Globus pallidus (tissue), 1 donor: ENCODE measurements at regions not wholly inside any gene's neighbourhood (a gene's known extent, or its start where the extent isn't known, plus 50 kb on each side); places are given as distances from the start of the nearest gene placed in this dataset.
A peak's percentile ranks its signal among the peaks of the same experiment; 100 is the strongest.

Source experiments
- DNase-seq: peaks from one replicate; pipeline ENCODE4 v3.0.0-alpha.2; 2015; ENCODE audit warnings: low spot score

DNA sequence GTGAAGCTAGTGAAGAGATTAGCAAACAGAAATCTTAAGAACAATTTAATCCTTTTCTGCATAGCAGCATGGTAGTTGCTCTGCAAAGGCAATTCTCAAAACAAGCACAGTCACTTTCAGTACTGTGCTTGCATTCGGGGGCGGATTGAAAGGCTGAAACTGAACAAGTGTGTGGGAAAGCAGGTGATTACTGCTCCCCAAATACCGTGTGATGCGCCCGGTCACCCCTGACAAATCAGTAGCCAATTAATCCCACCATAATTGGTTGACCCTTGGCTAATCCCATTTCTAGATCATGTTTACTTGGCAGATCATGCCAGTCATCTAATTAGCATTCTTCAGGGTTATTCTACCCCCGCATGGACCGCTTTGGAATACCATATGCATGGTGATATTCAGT, 76.5 kb upstream of the ADRB1 start:
- no peak for DNase-seq

DNA sequence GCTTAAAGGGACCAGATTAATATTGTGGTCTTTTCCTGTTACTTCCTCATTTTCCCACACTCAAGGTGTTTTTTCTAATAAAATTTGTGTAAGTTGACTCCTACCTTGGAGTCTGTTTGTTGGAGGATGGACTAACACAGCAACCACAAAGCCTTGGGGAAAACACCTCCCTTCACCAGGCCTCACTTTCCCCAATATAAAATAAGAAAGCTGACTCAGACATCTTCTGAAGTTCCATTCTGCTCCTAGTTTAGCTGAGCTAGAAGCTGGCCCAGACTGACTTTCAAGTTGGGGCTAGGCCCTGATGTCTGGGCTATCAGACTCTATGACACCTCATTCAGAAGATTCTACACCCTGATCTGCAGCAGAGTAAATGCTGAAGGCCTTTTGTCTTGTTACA, 73.0 kb upstream of the ADRB1 start:
- no peak for DNase-seq

DNA sequence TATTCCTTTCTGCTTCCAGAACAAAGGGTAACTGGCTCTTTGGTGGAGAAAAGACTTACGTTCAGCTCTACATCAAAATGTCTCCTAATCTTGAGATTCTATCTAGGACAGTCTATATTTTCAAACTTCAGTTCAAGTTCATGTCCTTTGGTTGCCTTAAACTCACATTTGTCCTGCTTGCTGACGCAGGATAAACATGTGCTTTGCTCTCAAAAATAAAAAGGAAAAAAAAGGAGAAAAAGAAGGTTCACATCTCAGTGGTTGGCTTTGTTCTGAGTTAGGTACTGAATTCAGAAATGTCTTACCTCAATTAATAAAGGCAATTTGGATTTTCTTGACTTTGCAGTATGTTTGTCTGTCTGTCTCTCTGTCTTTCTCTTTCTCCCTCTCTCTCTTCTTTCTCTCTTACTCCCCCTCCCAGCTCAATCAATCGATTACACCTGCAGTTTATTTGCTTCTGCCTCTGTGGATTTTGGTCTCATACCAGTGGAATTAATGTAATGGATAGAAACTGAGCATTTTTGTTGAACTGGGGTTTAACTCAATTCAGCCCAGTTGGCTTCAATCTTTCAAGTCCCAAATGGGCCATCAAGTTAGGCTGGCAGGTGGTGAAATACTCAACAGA, 72.2 kb upstream of the ADRB1 start:
- no peak for DNase-seq

DNA sequence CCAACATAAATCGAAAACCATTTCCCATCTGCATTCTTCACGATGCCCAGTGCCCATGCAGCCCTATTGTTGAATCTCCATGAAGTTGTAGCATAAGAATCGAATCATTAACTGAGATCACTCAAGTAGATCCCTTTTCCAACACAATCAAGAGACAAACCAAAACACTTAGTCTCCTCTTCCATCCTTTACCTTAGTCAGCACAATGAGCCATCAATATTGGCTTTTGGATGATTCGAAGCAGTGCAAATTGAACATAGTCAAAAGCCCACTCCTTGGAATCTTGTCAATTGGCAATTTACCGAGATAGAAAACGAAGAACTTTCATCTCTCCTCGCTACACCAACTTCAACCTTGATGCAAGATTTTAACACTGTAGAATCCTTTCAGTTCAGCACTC, 66.5 kb upstream of the ADRB1 start:
- no peak for DNase-seq

DNA sequence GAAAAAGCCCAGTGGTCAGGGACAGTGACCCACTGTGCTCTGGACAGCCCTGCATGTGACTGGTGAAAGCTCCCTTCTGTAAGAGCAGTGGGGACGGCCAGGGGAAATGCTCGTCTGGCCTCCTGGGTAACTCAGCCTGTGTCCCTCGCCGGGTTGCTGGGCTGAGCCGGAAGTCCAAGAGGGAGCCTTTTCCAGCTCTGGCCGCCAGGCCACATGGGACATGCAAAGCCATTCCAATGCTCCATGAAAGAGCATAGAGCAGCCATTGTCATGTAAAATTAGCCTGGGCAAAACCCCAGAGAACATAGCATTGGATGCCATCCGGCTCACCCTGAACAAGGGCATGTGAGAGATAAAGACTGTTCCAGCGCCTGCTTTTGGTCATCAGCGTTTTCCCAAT, 64.9 kb upstream of the ADRB1 start:
- DNase-seq: peak; percentile 80

DNA sequence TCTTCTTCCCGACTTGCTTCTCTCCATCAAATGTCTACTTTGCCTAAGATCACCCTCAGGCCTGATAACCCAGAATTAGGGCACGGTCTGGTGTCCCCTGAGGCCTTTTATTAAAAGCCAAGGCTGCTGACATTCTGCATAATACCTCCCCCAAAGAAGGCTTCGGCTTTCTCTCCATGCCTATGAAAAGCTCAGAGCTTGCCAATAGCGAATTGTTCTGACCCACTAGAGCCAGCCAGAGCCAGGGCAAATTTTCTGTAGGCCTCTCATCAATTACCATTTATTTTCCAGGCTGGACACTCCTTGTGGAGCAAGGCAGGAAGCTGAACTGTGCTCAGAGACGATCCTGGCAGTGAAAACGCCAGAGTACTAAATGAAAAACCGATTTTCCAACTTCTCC, 64.3 kb upstream of the ADRB1 start:
- peak; percentile 56 for DNase-seq

DNA sequence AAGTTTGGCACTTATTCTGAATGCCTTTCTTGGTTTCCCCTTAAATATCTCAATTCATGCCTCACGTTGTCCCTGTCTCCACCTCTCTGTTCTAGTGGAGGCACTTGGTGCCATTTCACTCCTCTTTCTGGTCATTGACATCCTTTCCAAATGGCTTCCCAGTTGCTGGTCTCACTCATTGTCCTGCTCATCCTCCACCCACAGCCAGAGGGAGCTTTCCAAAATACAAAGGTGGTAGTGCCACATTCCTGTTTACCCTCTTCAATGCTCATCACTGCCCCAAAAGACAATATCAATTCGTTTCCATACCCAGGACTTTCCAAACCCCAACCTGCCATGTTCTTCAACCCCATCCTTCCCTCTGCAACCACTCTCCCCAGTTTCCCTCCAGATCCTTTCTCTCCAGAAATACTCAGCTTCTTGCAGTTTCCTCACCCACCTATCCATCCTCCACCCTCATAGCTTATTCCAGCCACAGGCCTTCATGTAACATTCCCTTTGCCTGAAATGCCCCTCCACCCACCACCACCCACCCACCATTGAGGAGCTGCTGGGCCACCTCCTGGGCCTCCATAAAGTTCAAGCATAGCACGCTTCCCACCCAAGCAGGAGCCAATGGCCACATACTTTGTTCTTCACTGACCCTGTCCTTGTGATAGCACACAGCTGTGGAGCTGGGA, 63.1 kb upstream of the ADRB1 start:
- DNase-seq: no peak

DNA sequence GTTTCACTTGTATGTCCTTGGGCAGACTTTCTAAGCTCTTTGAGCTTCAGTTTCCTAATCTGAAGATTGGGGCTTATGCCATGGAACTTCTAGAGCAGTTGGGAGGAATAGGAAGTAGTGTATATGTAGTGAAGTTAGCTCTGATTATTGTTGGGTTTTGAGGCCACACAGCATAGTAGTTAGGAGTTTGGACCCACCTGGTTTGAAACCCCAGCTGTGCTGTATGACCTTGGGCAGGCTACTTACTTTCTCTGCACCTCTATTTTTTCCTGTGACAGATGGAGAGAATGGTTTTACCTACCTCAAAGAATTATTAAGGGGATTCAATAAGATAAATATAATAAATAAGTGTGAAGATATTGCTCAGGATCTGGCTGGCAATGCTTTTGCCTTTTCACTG, 61.4 kb upstream of the ADRB1 start:
- no peak for DNase-seq

DNA sequence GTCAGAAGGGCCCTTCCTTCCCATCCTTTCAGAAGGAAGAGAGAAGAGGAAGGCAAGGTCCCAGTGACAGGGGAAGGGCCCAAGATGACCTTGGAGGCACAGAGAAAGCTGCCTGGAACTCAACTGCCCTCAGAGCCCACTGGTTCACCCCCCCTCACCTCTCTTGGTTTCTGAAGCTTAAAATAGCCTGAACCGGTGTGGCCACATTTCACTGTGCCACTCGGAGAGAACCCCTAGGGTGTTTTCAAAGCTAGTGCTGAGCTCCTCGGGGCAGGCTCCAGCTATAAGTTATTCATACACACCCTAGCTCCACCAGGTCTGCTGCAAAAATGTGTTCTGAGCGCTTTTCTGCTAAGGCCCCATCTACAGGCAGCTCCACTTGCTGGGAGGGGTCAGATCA, 60.9 kb upstream of the ADRB1 start:
- no peak for DNase-seq

DNA sequence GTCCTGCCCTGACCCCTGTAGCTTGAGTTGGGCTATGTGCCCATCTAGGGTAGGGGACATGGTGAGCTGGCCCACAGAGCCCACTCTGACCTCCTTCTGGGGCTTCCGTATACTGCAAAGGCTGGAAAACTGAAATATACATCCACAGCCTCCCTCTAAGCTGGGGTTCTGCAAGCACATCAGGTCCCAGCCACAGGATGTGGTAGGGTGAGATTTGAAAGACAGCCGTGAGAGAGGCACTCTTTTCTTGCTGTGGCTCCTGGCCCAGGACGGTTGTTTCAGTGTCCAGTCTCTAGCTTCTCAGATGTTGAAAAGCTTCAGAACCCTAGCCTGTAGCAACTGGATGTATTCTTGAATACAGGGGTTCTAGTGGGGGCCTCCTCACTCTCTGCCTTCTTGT, 60.1 kb upstream of the ADRB1 start:
- DNase-seq: no peak

DNA sequence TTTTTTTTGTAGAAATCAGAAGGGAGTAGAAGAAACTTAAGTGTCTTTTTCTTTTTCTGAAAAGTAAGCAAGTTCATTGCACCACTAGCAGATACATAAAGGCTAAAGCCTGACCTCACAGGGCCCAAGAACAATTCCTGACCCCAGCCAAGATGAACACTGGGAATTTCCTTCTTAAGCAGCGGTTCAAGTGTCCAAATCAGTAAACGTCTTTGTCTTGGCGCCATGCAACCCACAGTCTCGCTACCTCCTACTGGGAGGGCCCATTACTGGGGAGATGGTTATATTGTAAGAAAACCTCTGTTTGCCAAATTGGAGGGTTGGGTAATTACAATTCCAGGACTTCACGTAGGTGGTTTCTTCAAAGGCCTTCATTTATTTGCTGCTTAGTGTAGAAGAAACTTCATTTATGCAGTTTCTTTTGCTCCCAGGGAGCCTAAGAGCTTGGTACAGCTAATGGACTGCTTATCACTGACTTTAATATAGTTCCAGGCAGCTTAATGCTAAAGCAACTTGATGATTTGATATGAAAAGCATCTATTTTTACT, 58.3 kb upstream of the ADRB1 start:
- no peak for DNase-seq

DNA sequence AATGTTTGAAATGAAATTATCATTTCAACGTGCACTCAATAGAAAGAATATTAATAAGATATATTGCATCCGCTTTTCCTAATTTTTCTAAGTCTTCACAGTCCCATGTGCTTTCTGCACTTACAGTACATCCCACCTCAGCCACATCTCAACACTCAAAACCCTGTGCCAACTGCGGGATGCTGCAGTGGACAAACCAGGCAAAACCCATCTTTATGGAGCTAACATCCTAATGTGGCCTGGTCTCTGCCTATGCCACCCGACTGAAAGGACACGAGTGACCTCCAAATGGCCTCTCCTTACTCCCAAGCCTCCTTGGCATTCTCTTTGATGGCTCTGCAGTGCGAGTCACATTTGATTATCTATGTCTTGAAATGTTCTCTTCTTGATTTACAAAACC, 57.4 kb upstream of the ADRB1 start:
- DNase-seq: no peak

DNA sequence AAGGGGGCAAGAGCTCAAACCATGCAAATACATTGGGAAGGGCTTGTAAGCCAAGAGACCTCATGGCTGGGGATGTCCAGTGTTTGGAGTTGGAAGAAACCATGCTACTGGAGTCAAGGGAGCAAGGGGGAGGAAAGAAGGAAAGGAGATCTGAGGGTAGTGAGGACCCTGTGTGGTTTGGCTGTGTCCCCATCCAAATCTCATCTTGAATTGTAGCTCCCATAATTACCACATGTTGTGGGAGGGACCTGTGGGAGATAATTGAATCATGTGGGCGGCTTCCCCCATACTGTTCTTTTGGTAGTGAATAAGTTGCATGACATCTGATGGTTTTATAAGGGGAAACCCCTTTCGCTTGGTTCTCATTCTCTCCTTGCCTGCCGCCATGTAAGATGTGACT, 56.5 kb upstream of the ADRB1 start:
- no peak for DNase-seq

DNA sequence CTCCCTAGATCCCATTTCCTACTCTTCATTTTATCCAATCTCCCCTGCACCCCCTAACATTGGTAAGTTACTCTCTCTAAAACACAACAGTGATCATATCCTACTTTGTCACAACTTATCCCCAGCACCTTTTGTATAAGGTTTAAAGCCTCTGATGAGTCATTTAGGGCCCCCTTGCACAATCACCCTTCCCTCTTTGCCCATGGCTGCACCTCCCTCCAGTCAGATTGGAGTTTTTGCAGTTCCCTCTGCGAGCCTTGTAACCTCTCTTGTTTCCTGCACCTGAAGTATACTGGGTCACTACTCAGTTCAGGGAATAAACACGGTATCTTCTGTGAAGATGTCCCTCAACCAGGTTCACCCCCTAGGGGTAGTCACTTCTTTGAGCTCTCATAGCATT, 55.9 kb upstream of the ADRB1 start:
- no peak for DNase-seq

DNA sequence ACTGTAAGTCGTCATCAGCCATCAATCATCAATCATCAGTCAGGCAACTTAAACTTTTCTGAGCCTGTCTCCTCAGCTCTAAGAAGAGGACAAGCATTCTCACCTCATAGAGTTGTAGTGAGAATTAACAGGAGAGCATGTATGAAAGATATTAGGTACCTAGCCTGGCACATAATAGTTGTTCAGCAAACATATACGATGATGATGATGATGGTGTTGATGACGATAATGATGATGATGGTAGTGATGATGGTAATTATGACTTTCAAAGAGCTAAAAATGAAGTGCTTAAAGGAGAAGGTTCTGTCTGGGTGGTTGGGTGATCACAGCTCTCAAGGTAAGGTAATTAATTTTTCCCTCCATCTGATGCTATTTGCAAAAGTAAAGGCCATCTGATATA, 55.1 kb upstream of the ADRB1 start:
- no peak for DNase-seq

DNA sequence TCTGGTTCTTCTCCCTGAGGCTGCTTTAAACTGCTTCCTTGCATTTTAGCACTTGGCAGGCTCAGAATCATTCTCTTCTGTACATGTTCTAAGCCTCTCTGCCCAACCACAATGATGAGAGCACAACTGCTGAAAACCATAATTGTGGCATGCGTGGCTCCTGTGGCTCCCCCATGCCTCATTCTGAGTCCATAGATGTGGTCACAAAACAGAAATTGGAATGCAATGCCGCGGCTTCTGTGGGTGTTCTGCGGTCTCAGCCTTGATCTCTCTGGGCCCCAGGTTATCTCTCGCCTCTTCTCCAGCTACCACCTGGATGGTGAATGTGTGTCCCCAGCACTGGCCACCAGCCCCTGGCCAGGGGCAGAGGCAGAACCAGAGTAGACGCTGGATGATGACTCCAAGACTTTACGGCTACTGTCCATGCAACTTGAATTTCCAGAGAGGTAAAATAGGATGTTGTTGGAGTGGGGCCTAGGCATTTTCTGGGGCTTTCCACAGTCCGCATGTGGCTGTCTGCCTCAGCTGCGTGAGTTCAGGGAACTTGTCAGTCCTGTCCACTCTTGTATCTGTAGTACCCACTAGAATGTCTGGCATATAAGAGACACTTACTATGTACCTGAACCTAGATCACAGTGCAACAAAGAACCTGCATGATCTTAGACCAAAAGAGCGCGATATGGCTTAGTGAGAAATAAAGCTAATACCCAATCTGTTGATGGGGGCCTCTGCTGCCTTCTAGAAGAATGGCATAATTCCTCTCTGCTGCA, 52.4 kb upstream of the ADRB1 start:
- DNase-seq: no peak

DNA sequence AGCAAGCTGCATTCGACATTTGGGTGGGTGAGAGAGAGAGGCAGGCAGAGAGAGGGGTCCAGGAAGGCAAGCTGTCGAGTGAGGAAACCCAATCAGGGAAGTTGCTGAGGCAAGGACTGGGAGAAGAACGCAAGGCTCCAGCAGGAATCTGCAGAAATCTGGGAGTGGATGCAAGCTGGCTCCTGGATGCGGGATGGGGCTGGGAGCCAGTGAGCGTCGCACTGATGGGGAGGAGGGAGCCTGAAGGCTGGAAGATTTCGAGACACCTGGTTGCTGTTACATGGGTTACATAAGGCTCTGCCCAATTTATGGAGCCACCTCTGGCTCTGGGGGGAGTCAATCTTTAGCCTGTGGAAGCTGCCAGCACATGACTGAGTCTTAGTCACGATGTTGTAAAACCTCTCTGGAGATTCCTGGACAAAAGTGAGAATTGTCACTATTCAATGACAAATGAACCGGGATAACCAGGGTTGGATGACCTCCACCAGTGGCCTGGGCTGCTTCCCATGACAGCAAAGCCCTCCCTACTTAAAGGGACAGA, 51.1 kb upstream of the ADRB1 start:
- DNase-seq: no peak

DNA sequence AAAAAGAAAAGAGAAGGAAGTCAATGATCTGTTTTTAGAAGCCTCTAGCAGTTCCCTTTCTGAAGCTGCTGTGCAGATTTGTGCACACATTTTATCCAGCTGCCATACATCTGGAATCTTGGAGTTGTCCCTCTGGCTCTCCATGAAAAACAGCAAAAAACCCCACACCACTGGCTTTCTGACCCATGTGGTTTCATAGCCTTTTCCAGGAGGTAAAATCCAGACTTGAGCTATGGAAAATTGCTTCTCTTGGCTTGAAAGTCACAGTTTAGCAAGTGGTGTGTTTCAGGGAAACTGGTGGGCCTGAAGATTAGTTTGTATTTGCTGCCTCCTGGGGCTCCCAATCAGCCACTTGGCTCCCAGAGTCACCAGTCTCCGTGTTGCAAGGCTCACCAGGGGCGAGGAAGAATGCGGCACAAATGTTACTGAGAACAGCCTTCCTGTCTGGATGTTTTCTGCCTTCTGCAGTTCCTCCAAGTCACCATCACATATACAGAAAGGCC, 50.1 kb upstream of the ADRB1 start:
- DNase-seq: no peak
